SK-N-MC (cell line): ENCODE measurements at regions not wholly inside any gene's neighbourhood (a gene's known extent, or its start where the extent isn't known, plus 50 kb on each side); places are given as distances from the start of the nearest gene placed in this dataset.
"Not testable (repeated sequence)": the region's sequence is repeated elsewhere in the genome, so short reads cannot be mapped to it uniquely, and the experiment has no call there.

Experiments used
- DNase-seq: peaks from one replicate; pipeline ENCODE4 v3.0.0-alpha.2; 2011; ENCODE audit warnings: low read depth, low spot score
- H3K27ac ChIP-seq: fragments of 200-600 bp; sonication (generic); 2 replicates; pipeline ENCODE4 v1.5.1; 2016; ENCODE audit warnings: mixed run types
- H3K36me3 ChIP-seq: fragments of 200-600 bp; sonication (generic); 2 replicates; pipeline ENCODE4 v1.6.1; 2017; ENCODE audit warnings: antibody characterized with exemption, low read length, mixed read lengths; ENCODE audit not compliant: insufficient read depth
- H3K4me3 ChIP-seq: fragments of 200-600 bp; sonication (generic); 2 replicates; pipeline ENCODE4 v1.5.1; 2016
- H3K9ac ChIP-seq: fragments of 200-600 bp; sonication (generic); 2 replicates; pipeline ENCODE4 v1.8.0; 2017; ENCODE audit warnings: mixed run types, mixed read lengths; ENCODE audit not compliant: insufficient read length
- H3K9me3 ChIP-seq: fragments of 200-600 bp; sonication (generic); 2 replicates; pipeline ENCODE4 v1.6.1; 2017; ENCODE audit warnings: low read depth, mild to moderate bottlenecking, antibody characterized with exemption, low read length, moderate library complexity, mixed read lengths
- EZH2 ChIP-seq: fragments of 200-600 bp; sonication (generic); IDR thresholded peaks from one replicate; pipeline ENCODE4 v1.6.1; 2017; ENCODE audit warnings: antibody characterized with exemption
- FOXP2 ChIP-seq: optimal IDR thresholded peaks from 2 replicates; pipeline ENCODE3; 2011; ENCODE audit warnings: mild to moderate bottlenecking, moderate library complexity; ENCODE audit not compliant: insufficient read depth; ENCODE audit errors: extremely low read length, control extremely low read depth
- POLR2AphosphoS5 ChIP-seq: IDR thresholded peaks from 2 replicates; pipeline ENCODE4 v1.6.1; 2012; ENCODE audit warnings: mild to moderate bottlenecking, low read depth, low read length, borderline replicate concordance

GRCh38 chr10:120172356-120172755 lies 279.8 kb downstream of the SEC23IP start:
- Histone ChIP-seq H3K27ac (no peak overlapping the region), H3K36me3 (no peaks in the 10 kb centered on the region), H3K9me3 (no peaks in the 10 kb centered on the region), H3K9ac (no peak overlapping the region), H3K4me3 (no peak overlapping the region)
- no peak for DNase-seq
- no peak for TF ChIP-seq EZH2
- TF ChIP-seq POLR2AphosphoS5, result no peak
- TF ChIP-seq FOXP2, result no peak

DNA sequence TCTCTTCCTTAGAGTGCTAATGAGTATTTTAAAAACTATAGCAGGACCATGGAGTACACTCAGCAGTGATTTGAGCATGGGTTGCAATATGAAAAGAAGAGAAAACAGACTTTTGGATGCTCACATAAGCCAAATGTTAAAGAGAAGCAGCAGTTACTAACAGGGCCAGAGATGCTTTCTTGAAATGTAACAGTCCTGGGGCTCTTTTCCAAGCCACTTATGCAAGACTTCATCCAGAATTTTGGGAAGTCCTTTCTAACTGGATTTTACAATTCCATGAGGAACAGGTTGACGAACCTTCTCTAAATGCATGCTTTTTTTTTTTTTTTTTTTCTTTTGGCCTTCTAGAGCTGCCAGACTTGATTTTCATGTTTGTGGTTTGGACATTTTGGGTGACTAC lies 282.0 kb downstream of the SEC23IP start:
- H3K36me3 ChIP-seq, result no peaks in the 10 kb centered on the region
- H3K9me3 ChIP-seq, result no peaks in the 10 kb centered on the region
- no peak overlapping the region for H3K9ac ChIP-seq
- no peak overlapping the region for H3K27ac ChIP-seq
- no peak for TF ChIP-seq EZH2
- H3K4me3 ChIP-seq, result no peak overlapping the region
- DNase-seq, result no peak

DNA sequence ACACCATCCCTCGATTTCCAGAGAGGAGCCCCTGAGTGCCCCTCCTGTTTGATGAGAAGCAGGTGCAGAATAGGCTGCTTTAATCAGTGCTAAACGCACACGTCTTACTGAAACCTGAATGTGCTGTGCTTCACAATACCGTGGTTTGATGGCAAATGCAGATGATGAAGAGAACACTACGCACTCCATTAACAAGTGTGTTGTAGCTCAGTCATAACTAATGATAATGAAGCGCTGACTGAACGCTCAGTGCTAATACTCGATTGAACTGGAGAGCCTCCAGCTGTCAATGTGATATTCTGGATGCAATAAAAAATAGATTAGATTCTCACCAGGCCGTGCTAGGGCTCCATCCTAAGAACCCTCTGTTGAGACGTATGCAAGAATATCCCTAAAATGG lies 279.7 kb upstream of the PLPP4 start:
- no peak overlapping the region for H3K4me3 ChIP-seq
- TF ChIP-seq FOXP2, result no peak
- no peak for TF ChIP-seq POLR2AphosphoS5
- no peaks in the 10 kb centered on the region for H3K36me3 ChIP-seq
- H3K9ac ChIP-seq, result no peak overlapping the region
- no peaks in the 10 kb centered on the region for H3K9me3 ChIP-seq
- DNase-seq, result no peak
- no peak overlapping the region for H3K27ac ChIP-seq

GRCh38 chr10:120180160-120180559 lies 276.9 kb upstream of the PLPP4 start:
- H3K9me3 ChIP-seq, result no peaks in the 10 kb centered on the region
- H3K9ac ChIP-seq, result no peak overlapping the region
- H3K27ac ChIP-seq, result no peak overlapping the region
- no peak for DNase-seq
- H3K4me3 ChIP-seq, result no peak overlapping the region
- H3K36me3 ChIP-seq, result no peaks in the 10 kb centered on the region
- TF ChIP-seq FOXP2 (no peak), EZH2 (no peak), POLR2AphosphoS5 (no peak)

GRCh38 chr10:120181154-120181553 lies 275.9 kb upstream of the PLPP4 start:
- Histone ChIP-seq H3K36me3 (no peaks in the 10 kb centered on the region), H3K9ac (no peak overlapping the region), H3K4me3 (no peak overlapping the region), H3K27ac (no peak overlapping the region), H3K9me3 (no peaks in the 10 kb centered on the region)
- no peak for DNase-seq
- TF ChIP-seq FOXP2 (no peak), POLR2AphosphoS5 (no peak), EZH2 (no peak)

- no peak for DNase-seq
- TF ChIP-seq FOXP2 (no peak), EZH2 (no peak), POLR2AphosphoS5 (no peak)
- Histone ChIP-seq H3K9me3 (no peaks in the 10 kb centered on the region), H3K4me3 (no peak overlapping the region), H3K27ac (no peak overlapping the region), H3K36me3 (no peaks in the 10 kb centered on the region), H3K9ac (no peak overlapping the region)
These were observed 274.6 kb upstream of the PLPP4 start for GRCh38 chr10:120182431-120182830.

DNA sequence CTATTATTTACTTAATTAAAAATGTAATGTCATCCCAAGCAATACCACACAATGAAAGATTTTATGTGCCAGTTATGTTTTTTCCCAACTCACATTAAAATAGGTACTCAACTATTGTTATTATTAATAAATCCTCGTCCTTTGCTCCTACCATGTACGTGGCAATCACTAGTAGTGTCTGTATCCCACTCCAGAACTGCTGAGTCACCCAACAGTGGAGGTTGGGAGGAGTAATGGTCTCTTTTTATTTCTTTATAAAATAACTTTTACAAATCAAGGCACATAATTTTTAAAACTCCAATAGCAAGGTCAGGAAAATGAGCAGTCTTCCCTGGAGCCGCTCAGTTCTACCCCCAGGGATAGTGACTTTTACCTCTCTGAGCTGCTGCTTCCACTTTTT lies 273.5 kb upstream of the PLPP4 start:
- TF ChIP-seq FOXP2 (no peak), POLR2AphosphoS5 (no peak), EZH2 (no peak)
- no peak for DNase-seq
- no peaks in the 10 kb centered on the region for H3K36me3 ChIP-seq
- no peaks in the 10 kb centered on the region for H3K9me3 ChIP-seq
- H3K4me3 ChIP-seq, result no peak overlapping the region
- H3K27ac ChIP-seq, result no peak overlapping the region
- H3K9ac ChIP-seq, result no peak overlapping the region

- no peaks in the 10 kb centered on the region for H3K36me3 ChIP-seq
- no peak for DNase-seq
- no peak for TF ChIP-seq FOXP2
- TF ChIP-seq EZH2, result no peak
- no peak for TF ChIP-seq POLR2AphosphoS5
These were observed 272.3 kb upstream of the PLPP4 start for GRCh38 chr10:120184547-120185337.

DNA sequence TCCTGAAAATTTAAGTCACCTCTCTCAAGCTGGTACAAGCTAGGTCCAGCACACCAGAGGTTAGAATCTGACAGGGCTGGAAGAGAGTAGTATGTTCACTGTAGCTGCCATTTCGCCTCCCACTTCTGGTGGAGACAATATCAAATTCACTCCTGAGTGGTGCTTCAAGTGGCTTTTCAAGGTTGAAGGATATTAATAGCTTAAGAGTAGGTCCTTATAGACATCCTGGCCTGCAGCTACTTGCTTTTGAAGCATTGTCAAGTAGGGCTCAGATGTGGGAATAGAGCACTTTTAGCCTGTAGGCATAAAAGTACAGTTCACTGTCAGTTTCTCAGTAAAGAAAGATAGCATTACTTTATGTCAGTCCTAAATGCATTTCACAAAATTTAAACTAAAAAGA lies 270.5 kb upstream of the PLPP4 start:
- TF ChIP-seq FOXP2 (no peak), EZH2 (no peak), POLR2AphosphoS5 (no peak)
- H3K27ac ChIP-seq, result no peak overlapping the region
- H3K36me3 ChIP-seq, result no peaks in the 10 kb centered on the region
- DNase-seq, result no peak
- H3K9me3 ChIP-seq, result no peaks in the 10 kb centered on the region
- H3K4me3 ChIP-seq, result no peak overlapping the region
- H3K9ac ChIP-seq, result no peak overlapping the region

More at GRCh38 chr10:120184547-120185337, 272.3 kb upstream of the PLPP4 start:
- H3K9ac ChIP-seq, result no peak overlapping the region
- H3K9me3 ChIP-seq, result no peaks in the 10 kb centered on the region
- H3K4me3 ChIP-seq, result no peak overlapping the region
- H3K27ac ChIP-seq, result no peak overlapping the region

GRCh38 chr10:120187168-120187567 lies 269.9 kb upstream of the PLPP4 start:
- H3K9ac ChIP-seq, H3K27ac ChIP-seq, H3K36me3 ChIP-seq, H3K4me3 ChIP-seq, H3K9me3 ChIP-seq, DNase-seq: not testable (repeated sequence)
